Suprapubic skin (tissue), 4 donors: ENCODE measurements at regions not wholly inside any gene's neighbourhood (a gene's known extent, or its start where the extent isn't known, plus 50 kb on each side); places are given as distances from the start of the nearest gene placed in this dataset.

Experiments
- DNase-seq, 2 donors: peaks; one replicate each; pipeline ENCODE4 v3.0.0-alpha.2; 2019; ENCODE audit warnings: low spot score in 2 of 2
- H3K27ac ChIP-seq: fragments of 200-600 bp; sonication (generic); one replicate; pipeline ENCODE4 v1.5.1; 2019
- H3K27me3 ChIP-seq: fragments of 200-600 bp; sonication (generic); one replicate; pipeline ENCODE4 v1.5.1; 2019
- H3K36me3 ChIP-seq: fragments of 200-600 bp; sonication (generic); one replicate; pipeline ENCODE4 v1.5.1; 2019
- H3K4me1 ChIP-seq: fragments of 200-600 bp; sonication (generic); one replicate; pipeline ENCODE4 v1.5.1; 2019
- H3K4me3 ChIP-seq: fragments of 200-600 bp; sonication (generic); one replicate; pipeline ENCODE4 v1.5.1; 2019; ENCODE audit warnings: mild to moderate bottlenecking
- H3K9me3 ChIP-seq: fragments of 200-600 bp; sonication (generic); one replicate; pipeline ENCODE4 v1.5.1; 2019
- EP300 ChIP-seq: sonication (generic); formaldehyde crosslinking; IDR thresholded peaks from one replicate; pipeline ENCODE4 v1.6.1; 2017; ENCODE audit warnings: antibody characterized with exemption
- POLR2A ChIP-seq, 2 donors: fragments of 450-650 bp; IDR thresholded peaks; one replicate each; pipeline ENCODE4 v1.6.1; 2017; ENCODE audit warnings: antibody characterized with exemption in 2 of 2, mild to moderate bottlenecking in 2 of 2, moderate library complexity in 2 of 2
- POLR2AphosphoS5 ChIP-seq, 3 donors: sonication (generic); formaldehyde crosslinking; IDR thresholded peaks; one replicate each; pipeline ENCODE4 v1.6.1; 2017; ENCODE audit warnings: antibody characterized with exemption in 3 of 3
- WGBS: methylation state at CpG from one replicate; pipeline ENCODE4 v1.1.5; 2018; 5-methylcytosine and 5-hydroxymethylcytosine counted together
- TF ChIP-seq, protein P1 (sequence below), 2 donors: fragments of 200-600 bp in 1 of 2; fragments of 450-650 bp in 1 of 2; sonication (generic) in 1 of 2; IDR thresholded peaks; one replicate each; pipeline ENCODE4 v1.5.1; 2016 to 2019; ENCODE audit warnings: antibody characterized with exemption in 2 of 2, mild to moderate bottlenecking in 1 of 2, moderate library complexity in 1 of 2

DNA sequence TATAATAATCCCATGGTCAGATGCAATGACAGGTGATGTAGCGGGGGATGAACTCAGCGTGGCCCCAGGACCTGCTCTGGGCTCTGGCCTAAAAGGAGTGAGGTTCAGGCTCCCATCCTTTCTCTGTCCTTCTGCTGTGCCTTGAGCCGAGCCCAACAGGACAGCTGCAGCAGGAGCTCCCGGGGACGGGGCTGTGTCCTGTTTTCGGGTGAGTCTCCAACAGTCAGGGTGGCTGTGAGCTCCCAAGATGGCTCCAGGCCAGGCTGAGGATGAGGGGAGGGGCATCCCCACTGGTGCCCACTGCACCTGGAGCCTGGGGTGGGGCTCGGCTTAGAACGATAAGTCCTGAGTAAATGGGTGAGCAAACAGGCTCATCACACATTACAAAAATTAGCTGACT is 1385.0 kb downstream of the BRD1 start:
- Histone ChIP-seq H3K9me3 (no peaks in the 10 kb centered on the region), H3K27me3 (peaks cover 6% of the 10 kb centered on the region), H3K4me1 (no peaks in the 10 kb centered on the region), H3K36me3 (no peaks in the 10 kb centered on the region), H3K27ac (no peak overlapping the region), H3K4me3 (no peak overlapping the region)
- 76% methylated on average over 8 of the region's 8 CpGs for WGBS
- TF ChIP-seq EP300 (no peak), POLR2AphosphoS5 (IDR thresholded peaks at IDR 0.05) (no peak), POLR2A (IDR thresholded peaks at IDR 0.05) (no peak)
- TF ChIP-seq, protein P1, sequence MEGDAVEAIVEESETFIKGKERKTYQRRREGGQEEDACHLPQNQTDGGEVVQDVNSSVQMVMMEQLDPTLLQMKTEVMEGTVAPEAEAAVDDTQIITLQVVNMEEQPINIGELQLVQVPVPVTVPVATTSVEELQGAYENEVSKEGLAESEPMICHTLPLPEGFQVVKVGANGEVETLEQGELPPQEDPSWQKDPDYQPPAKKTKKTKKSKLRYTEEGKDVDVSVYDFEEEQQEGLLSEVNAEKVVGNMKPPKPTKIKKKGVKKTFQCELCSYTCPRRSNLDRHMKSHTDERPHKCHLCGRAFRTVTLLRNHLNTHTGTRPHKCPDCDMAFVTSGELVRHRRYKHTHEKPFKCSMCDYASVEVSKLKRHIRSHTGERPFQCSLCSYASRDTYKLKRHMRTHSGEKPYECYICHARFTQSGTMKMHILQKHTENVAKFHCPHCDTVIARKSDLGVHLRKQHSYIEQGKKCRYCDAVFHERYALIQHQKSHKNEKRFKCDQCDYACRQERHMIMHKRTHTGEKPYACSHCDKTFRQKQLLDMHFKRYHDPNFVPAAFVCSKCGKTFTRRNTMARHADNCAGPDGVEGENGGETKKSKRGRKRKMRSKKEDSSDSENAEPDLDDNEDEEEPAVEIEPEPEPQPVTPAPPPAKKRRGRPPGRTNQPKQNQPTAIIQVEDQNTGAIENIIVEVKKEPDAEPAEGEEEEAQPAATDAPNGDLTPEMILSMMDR (IDR thresholded peaks at IDR 0.05) = no peak
- no peak for DNase-seq

DNA sequence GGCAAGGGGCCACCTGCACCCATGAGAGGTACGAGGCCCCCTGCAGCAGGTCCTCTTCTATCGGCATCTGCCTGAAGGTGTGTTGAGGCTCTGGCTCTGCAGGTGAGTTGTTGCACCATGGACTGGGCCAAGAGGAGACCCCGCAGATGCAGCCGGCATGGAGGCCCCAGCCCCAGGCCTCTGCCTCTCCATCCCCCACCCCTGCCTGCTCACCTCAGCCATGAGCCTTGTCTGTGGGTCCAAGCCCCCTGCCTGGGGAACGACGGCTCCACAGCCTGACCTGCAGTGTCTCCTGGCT is 1386.2 kb downstream of the BRD1 start:
- no peak for DNase-seq
- no peaks in the 10 kb centered on the region for H3K36me3 ChIP-seq
- no peaks in the 10 kb centered on the region for H3K9me3 ChIP-seq
- no peak overlapping the region for H3K4me3 ChIP-seq
- peaks cover 4% of the 10 kb centered on the region for H3K27me3 ChIP-seq
- TF ChIP-seq POLR2A (IDR thresholded peaks at IDR 0.05) (no peak), POLR2AphosphoS5 (IDR thresholded peaks at IDR 0.05) (no peak), EP300 (no peak)
- TF ChIP-seq, protein P1 (IDR thresholded peaks at IDR 0.05) = no peak
- no peaks in the 10 kb centered on the region for H3K4me1 ChIP-seq
- H3K27ac ChIP-seq = no peak overlapping the region
- no CpG with 5 or more reads among the region's 6 CpGs for WGBS

DNA sequence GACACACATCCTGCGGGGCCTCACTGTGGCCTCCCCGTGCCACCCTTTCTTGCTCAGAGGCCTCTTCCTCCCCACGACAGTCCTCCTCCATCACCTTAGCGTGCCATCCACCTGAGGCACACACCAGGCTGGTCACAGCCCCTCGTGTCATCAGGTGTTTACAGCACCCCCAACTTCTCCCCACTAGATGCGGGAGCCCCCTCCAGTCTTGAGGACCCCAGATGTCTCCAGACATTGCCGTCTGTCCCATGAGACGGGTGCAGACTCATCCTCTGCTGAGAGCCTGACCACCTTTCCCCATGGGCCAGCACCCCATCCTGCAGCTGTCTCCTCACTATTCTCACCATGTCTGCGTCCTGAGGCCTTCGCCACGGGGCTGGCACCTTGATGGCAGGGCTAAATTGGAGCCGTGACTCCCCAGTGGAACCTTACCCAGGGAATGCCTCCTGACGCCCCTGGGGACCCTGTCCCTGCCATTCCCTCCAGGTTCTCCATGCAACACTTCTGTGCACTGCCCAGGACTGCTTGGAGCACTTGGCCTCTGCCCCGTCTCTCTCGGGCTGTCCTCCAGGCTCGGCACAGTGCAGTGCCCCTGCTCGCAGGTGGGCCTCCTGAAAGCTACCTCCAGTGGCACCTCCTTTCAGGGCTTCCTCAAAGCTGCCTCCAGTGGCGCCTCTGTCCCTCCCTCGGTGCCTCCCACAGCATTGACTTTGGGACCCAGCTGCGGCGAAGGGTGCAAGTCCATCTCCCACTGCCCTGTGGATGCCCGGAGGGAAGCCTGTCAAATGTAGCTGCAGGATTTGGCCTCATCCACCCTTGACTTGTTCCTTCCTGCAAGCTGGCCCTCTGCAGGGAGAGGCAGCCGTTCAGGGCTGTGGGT is 1386.8 kb downstream of the BRD1 start:
- Histone ChIP-seq H3K4me1 (no peaks in the 10 kb centered on the region), H3K27me3 (peaks cover 8% of the 10 kb centered on the region), H3K27ac (no peak overlapping the region), H3K36me3 (no peaks in the 10 kb centered on the region), H3K4me3 (no peak overlapping the region), H3K9me3 (no peaks in the 10 kb centered on the region)
- WGBS = 89% methylated on average over 21 of the region's 23 CpGs
- no peak for TF ChIP-seq EP300
- TF ChIP-seq, protein P1 (IDR thresholded peaks at IDR 0.05) = no peak
- no peak for TF ChIP-seq POLR2A (IDR thresholded peaks at IDR 0.05)
- no peak for TF ChIP-seq POLR2AphosphoS5 (IDR thresholded peaks at IDR 0.05)
- DNase-seq = no peak

GRCh38 chr22:48440176-48440575 is 1387.5 kb downstream of the BRD1 start:
- Histone ChIP-seq H3K27me3 (peaks cover 7% of the 10 kb centered on the region), H3K4me1 (no peaks in the 10 kb centered on the region), H3K9me3 (no peaks in the 10 kb centered on the region), H3K4me3 (no peak overlapping the region), H3K36me3 (no peaks in the 10 kb centered on the region), H3K27ac (no peak overlapping the region)
- WGBS = 90% methylated on average over 22 of the region's 22 CpGs
- no peak for TF ChIP-seq POLR2A (IDR thresholded peaks at IDR 0.05)
- DNase-seq = no peak

DNA sequence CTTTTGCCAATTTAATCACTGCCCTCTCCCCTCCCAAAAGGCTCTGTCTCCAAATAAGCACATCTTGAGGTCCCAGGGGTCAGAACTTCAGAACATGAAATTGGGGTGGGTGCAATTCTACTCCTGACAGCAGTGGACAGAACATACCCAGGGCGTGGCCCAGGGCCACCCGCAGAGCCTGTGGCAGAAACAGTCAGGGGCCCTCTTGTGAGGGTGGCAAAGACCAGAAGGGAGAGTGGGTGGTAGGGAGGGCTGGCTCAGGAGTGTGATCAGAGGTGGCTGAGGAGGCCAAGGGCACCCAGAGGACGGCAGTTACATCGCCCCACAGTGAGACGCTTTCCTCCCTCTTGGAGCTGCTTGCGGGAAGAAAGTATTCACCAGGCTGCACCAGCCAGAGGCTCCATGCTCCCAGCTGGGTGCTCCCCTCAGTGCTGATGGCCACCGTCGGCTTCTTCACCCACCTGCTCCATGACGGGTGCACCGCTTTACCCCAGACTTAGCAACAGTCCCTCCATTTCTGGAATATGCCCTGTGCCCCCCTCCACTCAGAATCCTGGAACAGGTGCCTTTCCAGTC is 1388.0 kb downstream of the BRD1 start:
- H3K4me3 ChIP-seq = no peak overlapping the region
- H3K4me1 ChIP-seq = no peaks in the 10 kb centered on the region
- no peak for DNase-seq
- no peaks in the 10 kb centered on the region for H3K36me3 ChIP-seq
- TF ChIP-seq EP300 (no peak), POLR2A (IDR thresholded peaks at IDR 0.05) (no peak), POLR2AphosphoS5 (IDR thresholded peaks at IDR 0.05) (no peak)
- TF ChIP-seq, protein P1 (IDR thresholded peaks at IDR 0.05) = no peak
- H3K27me3 ChIP-seq = peaks cover 6% of the 10 kb centered on the region
- H3K9me3 ChIP-seq = no peaks in the 10 kb centered on the region
- WGBS = 89% methylated on average over 10 of the region's 10 CpGs
- no peak overlapping the region for H3K27ac ChIP-seq
